Activated CD4-positive, alpha-beta memory T cell treated with anti-CD3 and anti-CD28 coated beads for 36 hours (primary cell): ENCODE measurements at regions not wholly inside any gene's neighbourhood (a gene's known extent, or its start where the extent isn't known, plus 50 kb on each side); places are given as distances from the start of the nearest gene placed in this dataset.

Experiments used
- CTCF ChIA-PET: fragments of 350-600 bp; sonication (Branson Sonifier 250); formaldehyde crosslinking; loops from one replicate; lab custom pipeline; 2021; ENCODE audit warnings: antibody characterized with exemption, inconsistent platforms; lab: Charles Lee
- POLR2A ChIA-PET: fragments of 350-600 bp; sonication (Branson Sonifier 250); formaldehyde crosslinking; loops from one replicate; lab custom pipeline; 2021; ENCODE audit warnings: antibody characterized with exemption; lab: Charles Lee
- DNase-seq: peaks from one replicate; pipeline ENCODE4 v3.0.0-alpha.2; 2020
- H3K27ac Mint-ChIP-seq: one replicate; pipeline ENCODE4 v1.8.0; 2021; ENCODE audit warnings: mixed read lengths
- H3K27me3 Mint-ChIP-seq: one replicate; pipeline ENCODE4 v1.8.0; 2021; ENCODE audit warnings: mixed read lengths
- H3K36me3 Mint-ChIP-seq: one replicate; pipeline ENCODE4 v1.8.0; 2021; ENCODE audit warnings: mixed read lengths
- H3K4me1 Mint-ChIP-seq: one replicate; pipeline ENCODE4 v1.8.0; 2021; ENCODE audit warnings: low read depth, mixed read lengths
- H3K4me3 Mint-ChIP-seq: one replicate; pipeline ENCODE4 v1.8.0; 2021; ENCODE audit warnings: mild to moderate bottlenecking, mixed read lengths
- H3K9me3 Mint-ChIP-seq: one replicate; pipeline ENCODE4 v1.8.0; 2021; ENCODE audit warnings: mixed read lengths
- intact Hi-C: fragments of 100-400 bp; cut with micrococcal nuclease; formaldehyde crosslinking; loops from one replicate; pipeline ENCODE4 v1.15.1; 2023

DNA sequence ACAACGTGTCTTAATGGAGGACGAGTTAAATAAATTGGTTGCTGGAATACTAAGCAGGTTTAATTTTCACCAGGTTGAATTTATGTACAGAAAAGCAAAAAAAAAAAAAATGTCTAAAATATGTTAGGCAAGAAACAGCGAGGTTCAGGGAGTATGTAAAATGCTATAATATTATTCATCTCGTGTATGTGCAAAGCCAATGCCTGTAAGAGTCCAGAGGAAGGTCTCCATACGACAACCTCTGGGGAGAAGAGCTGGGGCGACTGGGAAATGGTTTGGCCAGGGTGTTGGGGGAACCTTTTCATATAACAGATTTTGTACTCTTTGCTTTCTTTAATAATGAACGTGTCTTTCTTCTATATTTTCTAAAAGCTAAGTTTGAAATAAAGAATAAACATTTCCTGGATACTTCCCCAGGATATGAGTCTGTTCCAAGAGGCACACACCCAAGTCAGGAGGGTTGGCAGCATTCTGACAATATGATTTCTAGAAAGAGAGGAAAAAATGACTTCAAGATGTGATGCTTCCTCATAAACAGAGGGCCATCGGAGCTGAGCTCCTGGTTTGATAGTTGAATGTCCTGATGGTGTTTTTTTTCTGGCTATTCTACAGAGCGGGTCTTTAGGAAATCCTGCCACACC, 208.6 kb upstream of the MGMT start:
- ChIA-PET CTCF (no interaction called here), POLR2A (no interaction called here)
- Mint-ChIP-seq H3K4me3 (no peak overlapping the region), H3K9me3 (no peaks in the 10 kb centered on the region), H3K27ac (no peak overlapping the region), H3K27me3 (no peaks in the 10 kb centered on the region), H3K4me1 (no peaks in the 10 kb centered on the region), H3K36me3 (no peaks in the 10 kb centered on the region)
- DNase-seq: no peak
- intact Hi-C loops: no loop called here

DNA sequence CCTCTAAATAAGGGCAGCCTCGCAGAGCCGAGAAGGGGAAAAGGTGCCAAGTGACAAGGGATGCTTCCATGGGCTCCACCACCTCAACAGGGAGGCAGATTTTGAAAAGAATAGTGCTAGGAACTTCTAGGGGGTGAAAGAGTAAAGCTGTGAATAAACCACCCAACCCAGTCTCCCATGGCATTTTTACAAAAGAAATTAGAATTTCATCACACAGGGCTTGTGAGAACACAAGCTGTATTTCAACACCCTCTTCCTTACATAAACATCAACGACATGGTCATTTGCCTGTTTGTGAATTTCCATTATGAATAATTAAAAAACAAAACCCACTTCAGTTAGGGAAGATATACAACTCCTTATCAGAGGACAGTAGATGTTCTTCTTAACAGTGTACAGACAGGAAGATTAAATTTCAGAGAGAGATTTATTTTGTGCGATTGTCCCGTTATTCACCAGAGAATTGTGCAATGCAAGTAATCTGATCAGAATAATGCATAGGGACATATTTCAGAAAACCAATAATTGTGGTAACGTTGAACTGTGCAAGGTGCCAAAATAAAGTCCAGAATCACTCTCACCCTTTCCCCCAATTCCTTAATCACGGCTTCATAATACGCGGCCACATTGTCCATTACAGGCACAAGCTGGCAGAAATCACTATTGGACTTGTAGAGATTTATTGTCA, 207.8 kb upstream of the MGMT start:
- Mint-ChIP-seq H3K4me1 (no peaks in the 10 kb centered on the region), H3K4me3 (no peak overlapping the region), H3K27ac (no peak overlapping the region), H3K36me3 (no peaks in the 10 kb centered on the region), H3K27me3 (no peaks in the 10 kb centered on the region), H3K9me3 (no peaks in the 10 kb centered on the region)
- intact Hi-C loops: no loop called here
- POLR2A ChIA-PET: no interaction called here
- CTCF ChIA-PET: no interaction called here
- no peak for DNase-seq

DNA sequence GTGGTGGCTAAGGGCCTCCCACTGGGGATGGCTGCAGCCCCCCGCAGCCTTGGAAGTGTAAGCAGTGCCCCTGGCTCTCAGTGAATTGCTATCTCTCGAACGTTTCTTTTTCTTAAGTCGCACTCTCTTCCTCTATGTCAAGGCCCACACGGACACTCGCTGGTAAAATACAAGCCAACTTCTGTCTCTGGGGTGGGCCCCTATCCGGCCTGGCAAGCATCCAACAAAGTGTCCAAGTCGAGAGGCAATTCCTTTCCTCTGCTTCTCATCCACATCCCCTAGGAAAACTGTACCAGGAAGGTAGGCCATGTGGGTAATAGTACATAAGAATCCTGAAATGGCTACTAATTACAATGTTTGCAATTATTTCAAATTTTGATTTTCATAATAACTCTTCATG, 194.9 kb upstream of the MGMT start:
- no peak overlapping the region for H3K27ac Mint-ChIP-seq
- no peaks in the 10 kb centered on the region for H3K9me3 Mint-ChIP-seq
- H3K4me3 Mint-ChIP-seq: no peak overlapping the region
- DNase-seq: no peak
- ChIA-PET CTCF (no interaction called here), POLR2A (no interaction called here)
- intact Hi-C loops: no loop called here
- H3K27me3 Mint-ChIP-seq: peaks cover 3% of the 10 kb centered on the region
- no peaks in the 10 kb centered on the region for H3K4me1 Mint-ChIP-seq
- H3K36me3 Mint-ChIP-seq: no peaks in the 10 kb centered on the region

DNA sequence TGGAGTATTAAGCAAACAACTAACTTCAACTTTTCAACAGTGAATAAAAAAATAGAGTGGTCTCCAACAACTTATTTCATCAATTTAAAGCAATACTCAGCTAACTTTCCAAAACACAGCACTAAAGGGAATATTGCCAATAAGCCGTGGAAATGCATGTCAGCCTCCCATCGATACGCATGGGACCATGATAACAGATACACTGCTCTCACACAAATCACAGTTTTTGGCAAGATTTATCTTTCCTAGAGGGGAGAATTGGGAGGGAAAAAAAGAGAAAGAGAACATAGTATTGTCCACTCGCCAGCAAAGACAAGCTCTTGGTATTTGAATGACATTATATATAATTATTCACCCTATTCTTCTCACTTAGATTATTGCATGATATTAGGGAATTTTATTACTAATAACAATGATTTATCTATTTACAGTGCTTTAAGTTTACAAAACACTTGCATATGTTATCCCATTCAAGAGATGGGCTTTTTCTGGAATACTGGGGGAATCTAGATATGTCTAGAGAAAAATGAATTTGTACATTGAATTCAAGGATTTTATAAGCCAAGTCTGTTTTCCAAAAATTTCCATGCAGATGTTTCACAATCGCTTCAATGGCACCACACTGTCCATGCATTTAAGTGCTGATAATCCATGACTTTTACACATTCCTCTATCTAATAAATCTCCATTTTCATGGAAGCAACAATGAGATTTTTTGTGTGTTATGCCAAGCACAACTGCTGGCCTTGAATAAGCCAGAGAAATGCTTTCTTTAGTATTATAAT, 194.0 kb upstream of the MGMT start:
- Mint-ChIP-seq H3K4me1 (no peaks in the 10 kb centered on the region), H3K27me3 (peaks cover 8% of the 10 kb centered on the region), H3K36me3 (no peaks in the 10 kb centered on the region), H3K4me3 (no peak overlapping the region), H3K9me3 (no peaks in the 10 kb centered on the region), H3K27ac (no peak overlapping the region)
- no peak for DNase-seq
- POLR2A ChIA-PET: no interaction called here
- intact Hi-C loops: no loop called here
- CTCF ChIA-PET: no interaction called here

DNA sequence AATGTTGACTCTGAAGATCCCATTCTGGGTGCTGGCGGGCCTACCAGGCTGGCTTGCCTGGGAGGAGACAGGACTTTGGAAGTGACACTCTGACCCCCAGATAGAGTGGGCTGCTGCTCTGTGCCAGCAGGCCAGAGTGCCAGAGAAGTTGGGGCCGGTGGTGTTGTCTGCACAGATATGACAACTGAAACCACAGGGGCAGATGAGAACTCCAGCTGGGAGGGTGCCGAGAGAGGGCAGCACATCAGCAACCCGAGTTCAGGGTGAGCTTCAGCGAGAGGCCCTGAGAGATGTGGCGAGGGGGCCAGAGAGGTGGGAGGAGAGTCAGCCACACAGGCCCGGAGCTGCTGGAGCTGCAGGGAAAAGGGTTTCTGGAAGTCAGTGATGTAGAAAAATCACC, 193.2 kb upstream of the MGMT start:
- no peak for DNase-seq
- ChIA-PET POLR2A (no interaction called here), CTCF (no interaction called here)
- intact Hi-C loops: no loop called here
- H3K4me3 Mint-ChIP-seq: no peak overlapping the region
- H3K27ac Mint-ChIP-seq: no peak overlapping the region
- H3K27me3 Mint-ChIP-seq: peaks cover 8% of the 10 kb centered on the region
- H3K36me3 Mint-ChIP-seq: no peaks in the 10 kb centered on the region
- H3K9me3 Mint-ChIP-seq: no peaks in the 10 kb centered on the region
- no peaks in the 10 kb centered on the region for H3K4me1 Mint-ChIP-seq

DNA sequence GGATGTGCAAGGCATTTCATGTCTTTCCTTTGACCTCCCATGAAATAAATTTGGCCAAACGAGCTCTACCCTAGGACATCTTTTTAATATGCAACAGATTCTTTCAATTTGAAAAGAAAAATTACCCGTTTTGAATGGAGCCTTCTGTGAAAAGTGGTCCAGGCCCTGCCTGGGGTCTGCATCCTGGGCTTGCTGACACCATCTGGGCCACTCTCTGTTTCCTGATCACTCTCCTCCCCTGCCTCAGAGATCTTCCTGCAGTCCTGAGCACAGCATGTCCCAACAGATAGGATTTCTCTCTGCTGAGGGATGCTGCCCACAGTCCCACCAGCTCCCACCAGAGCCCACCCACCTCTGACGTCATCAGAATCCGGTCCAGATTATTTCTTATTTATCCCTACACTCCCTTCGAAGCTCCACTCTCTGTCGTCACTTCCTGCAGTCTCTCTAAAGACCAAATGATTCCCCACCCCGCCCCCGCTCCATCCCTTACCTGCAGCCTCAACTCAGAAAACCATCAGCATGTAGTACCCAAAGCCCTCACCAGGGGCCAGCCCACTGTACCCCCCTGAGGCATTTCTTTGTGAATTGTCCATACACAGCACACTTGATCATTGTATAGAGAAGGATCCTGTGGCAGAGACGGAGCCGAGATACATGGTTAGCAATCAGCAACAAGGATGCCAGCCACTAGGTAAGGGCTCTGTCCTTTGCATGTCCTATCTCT, 192.1 kb upstream of the MGMT start:
- no peak overlapping the region for H3K4me3 Mint-ChIP-seq
- no peak for DNase-seq

DNA sequence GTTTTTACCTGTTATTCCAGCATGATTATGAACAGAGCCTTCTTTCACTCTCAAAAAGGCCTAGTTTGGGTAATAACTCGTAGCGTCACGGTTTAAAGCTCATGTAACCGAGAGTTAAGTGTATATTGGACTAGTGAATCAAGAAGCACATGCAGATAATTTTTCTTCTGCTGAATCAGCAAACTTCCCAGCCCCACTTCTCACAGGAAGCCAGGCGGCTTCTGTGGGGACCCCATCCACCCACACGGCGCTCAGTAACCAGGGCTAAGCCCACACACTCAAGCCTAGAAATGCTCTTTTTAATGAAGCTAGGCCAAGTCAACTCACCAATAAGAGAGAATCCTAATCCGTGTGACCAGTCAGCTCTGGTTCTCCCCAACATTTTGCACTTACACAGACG, 191.2 kb upstream of the MGMT start:
- Mint-ChIP-seq H3K4me3 (no peak overlapping the region), H3K27me3 (peaks cover 12% of the 10 kb centered on the region), H3K27ac (no peak overlapping the region), H3K9me3 (no peaks in the 10 kb centered on the region), H3K4me1 (no peaks in the 10 kb centered on the region), H3K36me3 (no peaks in the 10 kb centered on the region)
- intact Hi-C loops: no loop called here
- no peak for DNase-seq
- ChIA-PET CTCF (no interaction called here), POLR2A (no interaction called here)

More for the DNA sequence above, 192.1 kb upstream of the MGMT start:
- Mint-ChIP-seq H3K36me3 (no peaks in the 10 kb centered on the region), H3K27me3 (peaks cover 12% of the 10 kb centered on the region), H3K4me1 (no peaks in the 10 kb centered on the region), H3K9me3 (no peaks in the 10 kb centered on the region), H3K27ac (no peak overlapping the region)
- ChIA-PET CTCF (no interaction called here), POLR2A (no interaction called here)
- intact Hi-C loops: no loop called here

DNA sequence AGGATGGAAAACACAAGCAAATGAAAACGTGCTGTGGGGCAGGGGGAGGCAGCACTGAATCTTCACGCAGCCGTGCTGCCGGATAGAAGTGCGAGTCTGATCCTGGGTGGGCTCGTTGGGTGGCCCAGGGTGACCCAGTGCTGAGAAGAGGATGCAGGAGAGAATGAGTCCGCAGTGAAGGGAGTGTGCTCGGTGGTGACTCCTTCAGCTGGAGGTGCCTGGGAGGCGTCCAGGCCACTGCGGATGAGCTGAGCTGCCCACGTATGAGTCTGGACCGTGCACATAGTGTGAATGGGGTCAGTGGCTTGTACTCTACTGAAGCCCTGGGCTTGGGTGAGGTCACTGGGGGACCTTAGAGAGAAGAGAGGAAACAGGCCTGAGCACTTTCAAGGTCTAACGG, 190.0 kb upstream of the MGMT start:
- Mint-ChIP-seq H3K4me1 (no peaks in the 10 kb centered on the region), H3K27ac (no peak overlapping the region), H3K27me3 (peaks cover 14% of the 10 kb centered on the region), H3K9me3 (peaks cover 3% of the 10 kb centered on the region), H3K4me3 (no peak overlapping the region), H3K36me3 (peaks cover 2% of the 10 kb centered on the region)
- no peak for DNase-seq
- ChIA-PET POLR2A (no interaction called here), CTCF (no interaction called here)
- intact Hi-C loops: no loop called here

DNA sequence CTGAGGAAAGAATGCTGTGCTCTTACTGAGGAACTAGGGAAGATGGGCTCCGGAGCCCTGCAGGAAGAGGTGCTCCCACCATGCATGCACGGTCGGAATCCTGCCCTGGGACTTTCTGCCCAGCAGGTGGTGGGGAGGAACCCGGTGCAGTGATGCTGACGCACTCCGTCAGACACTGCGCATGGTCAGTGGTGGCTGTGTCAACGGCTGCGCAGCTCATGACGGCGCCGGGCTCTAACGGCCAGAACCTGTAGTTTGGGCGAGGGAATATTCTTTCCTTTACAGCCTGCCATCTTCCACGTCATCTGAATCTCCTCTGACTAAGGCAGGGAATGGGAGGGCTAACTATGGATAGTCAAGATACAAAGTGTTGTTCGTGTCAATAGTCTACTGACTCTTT, 189.2 kb upstream of the MGMT start:
- POLR2A ChIA-PET: no interaction called here
- peaks cover 3% of the 10 kb centered on the region for H3K9me3 Mint-ChIP-seq

DNA sequence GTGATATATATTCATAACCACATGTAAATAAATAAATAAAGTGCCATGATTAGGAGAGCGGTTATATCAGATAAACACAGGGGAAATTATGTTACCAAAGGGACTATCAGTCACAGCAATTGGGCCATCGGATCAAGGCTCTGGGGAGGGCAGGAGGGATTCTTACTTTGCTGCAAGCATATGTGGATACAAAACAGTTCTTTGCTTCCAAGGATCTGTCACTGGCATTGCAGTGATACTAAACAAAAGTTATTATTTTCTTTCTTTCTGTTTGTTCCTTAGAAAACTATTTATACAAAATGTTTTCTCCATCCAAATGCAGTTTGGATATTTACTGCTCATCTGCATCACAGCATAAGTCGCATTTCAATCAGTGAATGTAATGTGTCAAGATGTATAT, 188.4 kb upstream of the MGMT start:
- Mint-ChIP-seq H3K4me3 (no peak overlapping the region), H3K9me3 (peaks cover 3% of the 10 kb centered on the region), H3K27ac (no peak overlapping the region), H3K36me3 (peaks cover 2% of the 10 kb centered on the region), H3K27me3 (peaks cover 14% of the 10 kb centered on the region), H3K4me1 (no peaks in the 10 kb centered on the region)
- no peak for DNase-seq
- intact Hi-C loops: no loop called here
- POLR2A ChIA-PET: no interaction called here
- CTCF ChIA-PET: no interaction called here

More for the DNA sequence above, 189.2 kb upstream of the MGMT start:
- CTCF ChIA-PET: no interaction called here
- Mint-ChIP-seq H3K36me3 (peaks cover 2% of the 10 kb centered on the region), H3K4me3 (no peak overlapping the region), H3K4me1 (no peaks in the 10 kb centered on the region), H3K27ac (no peak overlapping the region), H3K27me3 (peaks cover 14% of the 10 kb centered on the region)
- DNase-seq: no peak
- intact Hi-C loops: no loop called here

DNA sequence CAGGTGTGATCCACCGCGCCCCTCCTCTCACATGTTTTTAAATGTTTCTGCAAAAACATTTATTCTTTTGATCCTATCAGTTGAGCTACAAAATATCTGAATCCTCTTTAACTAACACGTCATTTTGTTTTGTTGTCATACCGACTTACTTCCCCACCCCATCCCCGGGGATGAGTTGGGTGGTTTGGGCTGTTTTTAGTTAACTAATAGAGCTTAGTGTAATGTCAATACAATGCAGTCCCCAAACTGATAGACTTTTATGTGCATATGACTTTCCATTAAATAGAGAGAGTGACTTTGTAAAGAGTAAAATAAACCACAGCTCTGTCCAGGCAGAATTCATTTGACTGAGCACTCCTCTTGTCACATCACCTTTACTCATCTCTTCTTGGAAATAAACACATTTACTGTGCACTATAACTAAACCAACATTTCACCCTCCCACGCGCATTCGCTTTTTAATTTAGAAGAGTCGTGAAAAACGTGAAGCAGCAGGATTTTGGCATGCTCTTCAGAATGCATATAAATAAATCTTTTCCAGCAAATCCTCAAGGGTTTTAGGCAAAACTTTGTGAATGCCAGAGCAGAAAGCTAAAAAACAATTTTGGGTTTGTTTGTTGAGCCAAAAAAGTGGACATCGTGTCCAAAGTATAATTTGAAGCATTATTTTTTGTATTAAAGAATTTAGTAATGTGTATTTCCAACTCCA, 187.4 kb upstream of the MGMT start:
- H3K4me3 Mint-ChIP-seq: no peak overlapping the region
- peaks cover 2% of the 10 kb centered on the region for H3K36me3 Mint-ChIP-seq
- no peak overlapping the region for H3K27ac Mint-ChIP-seq
- no peak for DNase-seq
- H3K27me3 Mint-ChIP-seq: peaks cover 14% of the 10 kb centered on the region
- ChIA-PET POLR2A (no interaction called here), CTCF (no interaction called here)
- H3K4me1 Mint-ChIP-seq: no peaks in the 10 kb centered on the region
- intact Hi-C loops: no loop called here
- peaks cover 3% of the 10 kb centered on the region for H3K9me3 Mint-ChIP-seq

DNA sequence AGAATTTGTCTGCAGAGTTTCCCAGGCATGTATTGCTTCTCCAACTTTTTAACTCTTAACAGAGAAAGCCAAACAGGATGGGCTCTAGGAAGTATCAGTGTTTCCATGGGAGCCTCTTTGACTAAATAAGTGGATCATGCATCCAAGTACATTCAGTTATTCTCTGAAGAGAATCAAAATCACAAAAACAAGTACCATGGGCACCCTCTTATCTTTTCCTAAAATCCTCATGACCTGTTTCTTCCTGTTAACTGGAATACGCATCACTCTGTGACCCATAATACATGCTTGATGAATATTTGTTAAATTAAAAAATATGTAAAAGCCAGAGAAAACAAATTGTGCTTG, 186.9 kb upstream of the MGMT start:
- Mint-ChIP-seq H3K36me3 (peaks cover 2% of the 10 kb centered on the region), H3K9me3 (peaks cover 3% of the 10 kb centered on the region), H3K4me1 (no peaks in the 10 kb centered on the region), H3K27ac (no peak overlapping the region), H3K27me3 (peaks cover 14% of the 10 kb centered on the region), H3K4me3 (no peak overlapping the region)
- no peak for DNase-seq
- ChIA-PET CTCF (no interaction called here), POLR2A (no interaction called here)
- intact Hi-C loops: no loop called here
